Fibroblast of skin of left biceps (primary cell): ENCODE measurements at regions not wholly inside any gene's neighbourhood (a gene's known extent, or its start where the extent isn't known, plus 50 kb on each side); places are given as distances from the start of the nearest gene placed in this dataset.

Experiments
- DNase-seq, 2 experiments: peaks; one replicate each; pipeline ENCODE4 v3.0.0-alpha.2; 2013; ENCODE audit warnings: low read depth in 2 of 2

GRCh38 chr17:17416400-17417360 lies 60.1 kb upstream of the MED9 start:
- no peak for DNase-seq

GRCh38 chr17:17417718-17418181 lies 59.0 kb upstream of the MED9 start:
- DNase-seq: no peak

- no peak for DNase-seq
Measured at GRCh38 chr17:17419166-17419565, 57.6 kb upstream of the MED9 start.

GRCh38 chr17:17419631-17420030 lies 57.2 kb upstream of the MED9 start:
- DNase-seq: no peak

- no peak for DNase-seq
Measured at GRCh38 chr17:17420082-17420481, 56.7 kb upstream of the MED9 start.

DNA sequence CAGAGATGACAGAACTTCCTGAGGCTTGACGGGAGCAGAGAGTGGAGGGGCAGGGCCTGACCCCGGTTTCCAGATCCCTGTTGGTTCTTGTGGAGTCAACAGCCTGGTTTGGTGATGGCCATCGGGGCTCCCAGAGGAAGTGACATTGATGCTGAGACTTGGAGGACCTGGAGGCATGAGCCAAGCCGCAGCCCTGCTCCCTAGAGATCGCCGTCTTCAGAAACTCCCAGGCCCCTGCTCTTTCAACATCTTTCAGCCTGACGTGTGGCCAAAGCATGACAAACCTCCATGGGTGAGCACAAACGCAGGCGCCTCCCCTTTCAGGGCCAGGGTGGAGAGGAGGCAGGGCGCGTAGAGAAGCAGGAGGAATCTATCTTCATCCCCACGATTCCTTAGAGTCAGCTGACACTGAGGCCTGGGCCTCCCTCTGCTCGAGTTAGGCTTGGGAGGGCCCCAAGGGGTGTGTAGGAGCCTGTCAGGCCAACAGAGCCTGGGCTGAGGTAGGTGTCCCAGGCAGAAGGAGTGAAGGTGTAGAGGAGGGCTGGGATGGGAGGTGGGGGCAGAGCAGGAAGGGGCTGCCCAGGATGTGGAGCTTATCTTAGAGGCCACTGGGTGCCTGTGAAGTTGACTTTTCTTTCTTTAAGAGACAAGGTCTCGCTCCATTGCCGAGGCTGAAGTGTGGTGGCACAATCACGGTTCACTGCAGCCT lies 56.1 kb upstream of the MED9 start:
- DNase-seq: no peak

- no peak for DNase-seq
Measured at GRCh38 chr17:17421346-17422216, 55.2 kb upstream of the MED9 start.

- DNase-seq: no peak
Measured at GRCh38 chr17:17422217-17422610, 54.6 kb upstream of the MED9 start.

- no peak for DNase-seq
Measured at GRCh38 chr17:17422641-17423040, 54.2 kb upstream of the MED9 start.

DNA sequence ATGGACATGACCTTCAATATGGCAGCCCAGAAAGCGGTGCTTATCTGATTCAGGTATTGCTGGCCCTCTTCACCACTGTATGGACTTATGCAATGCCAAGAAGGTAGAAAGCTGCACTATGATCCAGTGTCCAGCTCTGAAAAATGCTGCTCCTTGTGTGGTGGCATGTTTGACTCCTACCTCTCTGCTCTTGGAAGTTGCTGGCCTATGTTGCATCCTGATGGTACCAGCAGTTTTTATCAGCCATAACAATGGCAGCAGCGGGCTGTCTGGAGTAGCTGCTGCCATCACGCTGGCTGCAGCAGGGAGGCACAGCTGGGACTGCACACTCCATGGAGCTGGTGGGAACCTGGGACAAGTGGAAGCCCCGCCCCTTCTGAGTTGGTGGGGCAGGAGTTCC lies 53.1 kb upstream of the MED9 start:
- no peak for DNase-seq

DNA sequence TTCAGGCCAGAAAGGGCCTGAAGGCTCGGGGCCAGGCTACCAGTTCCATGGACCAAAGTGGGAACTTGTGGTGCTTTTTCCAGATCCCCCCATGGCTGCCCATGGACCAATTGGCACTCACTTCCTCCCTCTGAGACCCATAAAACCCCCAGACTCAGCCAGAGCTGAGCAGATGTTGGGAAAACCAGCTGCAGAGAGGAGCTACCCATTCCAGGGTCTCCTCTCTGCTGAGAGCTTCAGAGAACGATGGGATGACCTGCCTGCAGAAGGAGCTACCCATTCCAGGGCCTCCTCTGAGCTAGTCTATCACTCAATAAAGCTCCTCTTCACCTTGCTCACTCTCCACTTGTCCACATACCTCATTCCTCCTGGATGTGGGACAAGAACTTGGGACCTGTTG lies 52.2 kb upstream of the MED9 start:
- no peak for DNase-seq

- DNase-seq: no peak
Measured at GRCh38 chr17:17425005-17425404, 51.8 kb upstream of the MED9 start.

- DNase-seq: no peak
Measured at GRCh38 chr17:17425591-17425990, 51.2 kb upstream of the MED9 start.

DNA sequence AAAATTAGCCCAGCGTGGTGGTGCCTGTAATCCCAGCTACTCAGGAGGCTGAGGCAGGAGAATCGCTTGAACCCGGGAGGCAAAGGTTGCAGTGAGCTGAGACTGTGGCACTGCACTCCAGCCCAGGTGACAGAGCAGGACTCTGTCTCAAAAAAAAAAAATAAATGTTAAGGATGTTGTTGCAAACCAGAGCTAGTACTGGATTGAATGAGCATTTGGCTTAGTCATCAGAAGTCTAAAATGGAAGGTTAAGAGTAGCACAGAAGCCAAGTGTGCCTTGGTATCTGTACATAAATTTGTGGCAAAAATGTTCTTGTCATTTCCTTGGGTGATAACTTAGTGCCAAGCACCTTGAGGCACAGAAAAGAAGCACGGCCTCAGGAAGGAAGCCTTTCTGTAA lies 50.6 kb upstream of the MED9 start:
- no peak for DNase-seq
